ENCODE measurements at regions not wholly inside any gene's neighbourhood (a gene's known extent, or its start where the extent isn't known, plus 50 kb on each side); places are given as distances from the start of the nearest gene placed in this dataset.
A peak's percentile ranks its signal among the peaks of the same experiment; 100 is the strongest.

- Histone ChIP-seq H3K9me3 (no peaks in the 10 kb centered on the region), H3K36me3 (no peaks in the 10 kb centered on the region), H3K4me1 (peaks cover 0 to 6% of the 10 kb centered on the region in 2 donors), H3K27ac (no peak overlapping the region), H3K27me3 (no peaks in the 10 kb centered on the region), H3K4me3 (no peak overlapping the region)
- DNase-seq (ENCODE audit: low spot score): no peak
- TF ChIP-seq CTCF (IDR thresholded peaks at IDR 0.05): no peak
Measured at GRCh38 chr9:107647141-107647540, 157.6 kb upstream of the KLF4 start.

DNA sequence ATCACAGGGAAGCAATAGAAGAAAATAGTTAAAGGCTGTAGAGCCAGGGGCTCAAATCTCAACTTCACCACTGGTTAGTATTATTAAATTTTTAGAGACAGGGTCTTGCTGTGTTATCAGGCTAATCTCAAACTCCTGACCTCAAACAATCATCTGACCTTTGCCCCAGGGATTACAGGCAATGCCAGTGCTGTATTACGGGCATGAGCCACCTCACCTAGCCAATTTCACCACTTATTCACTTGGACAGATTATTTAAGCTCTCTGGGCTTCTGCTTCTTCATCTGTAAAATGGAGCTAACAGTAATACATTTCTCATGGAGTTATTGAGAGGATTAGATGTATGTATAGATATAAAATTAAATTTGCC is 155.9 kb upstream of the KLF4 start:
- Histone ChIP-seq H3K27me3 (no peaks in the 10 kb centered on the region), H3K4me3 (no peak overlapping the region), H3K27ac (peak overlapping the region in 1 of 2 donors; percentile 0), H3K9me3 (no peaks in the 10 kb centered on the region), H3K36me3 (no peaks in the 10 kb centered on the region), H3K4me1 (peaks cover 0 to 6% of the 10 kb centered on the region in 2 donors)
- TF ChIP-seq CTCF (IDR thresholded peaks at IDR 0.05): no peak
- no peak for DNase-seq (ENCODE audit: low spot score)

DNA sequence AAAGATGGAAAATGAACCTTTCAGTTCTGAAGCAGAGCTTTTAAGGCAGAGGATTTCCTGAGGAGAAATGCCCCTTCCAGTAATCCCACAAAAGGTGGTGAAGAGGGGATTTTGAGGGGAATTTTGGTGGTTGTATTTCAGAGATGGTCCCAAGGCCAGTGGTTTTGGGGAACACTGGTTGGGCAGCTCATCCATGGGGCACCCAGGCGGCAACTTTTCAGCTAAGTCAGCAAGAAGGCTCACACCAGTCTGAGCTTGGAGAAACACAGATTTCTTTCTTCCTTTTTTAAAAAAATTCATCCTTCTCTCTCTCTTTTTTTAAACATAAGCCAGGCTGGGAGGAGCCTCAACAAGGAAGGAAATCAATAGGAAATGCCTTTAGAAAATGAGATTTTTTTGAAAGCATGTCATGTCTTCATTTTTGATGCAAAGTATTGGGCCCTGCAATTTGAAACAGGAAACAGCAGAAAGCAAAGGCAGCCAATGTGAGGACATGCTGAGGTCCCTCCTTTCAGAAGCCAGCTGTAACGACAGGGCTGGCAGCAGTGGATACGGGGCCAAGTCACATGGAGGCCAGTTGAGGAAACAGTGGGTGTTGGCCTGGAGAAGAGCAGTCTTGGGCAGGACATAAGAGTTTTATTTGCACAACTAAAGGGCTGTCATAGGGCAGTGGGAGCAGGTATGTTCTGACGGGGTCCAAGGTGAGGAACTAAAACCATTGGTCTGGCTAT is 155.3 kb upstream of the KLF4 start:
- Histone ChIP-seq H3K27me3 (no peaks in the 10 kb centered on the region), H3K27ac (peak overlapping the region; percentile 14 to 17), H3K9me3 (no peaks in the 10 kb centered on the region), H3K4me3 (no peak overlapping the region), H3K36me3 (no peaks in the 10 kb centered on the region), H3K4me1 (peaks cover 0 to 6% of the 10 kb centered on the region in 2 donors)
- no peak for TF ChIP-seq CTCF (IDR thresholded peaks at IDR 0.05)
- DNase-seq (ENCODE audit: low spot score): peak; percentile 79

- peak overlapping the region; percentile 94 to 96 for H3K27ac ChIP-seq
- TF ChIP-seq CTCF (IDR thresholded peaks at IDR 0.05): no peak
- no peaks in the 10 kb centered on the region for H3K27me3 ChIP-seq
- no peak for DNase-seq (ENCODE audit: low spot score)
- H3K36me3 ChIP-seq: no peaks in the 10 kb centered on the region
- no peak overlapping the region for H3K4me3 ChIP-seq
- H3K9me3 ChIP-seq: no peaks in the 10 kb centered on the region
- H3K4me1 ChIP-seq: peaks cover 0 to 23% of the 10 kb centered on the region in 2 donors
Measured at GRCh38 chr9:107639426-107639825, 149.9 kb upstream of the KLF4 start.

DNA sequence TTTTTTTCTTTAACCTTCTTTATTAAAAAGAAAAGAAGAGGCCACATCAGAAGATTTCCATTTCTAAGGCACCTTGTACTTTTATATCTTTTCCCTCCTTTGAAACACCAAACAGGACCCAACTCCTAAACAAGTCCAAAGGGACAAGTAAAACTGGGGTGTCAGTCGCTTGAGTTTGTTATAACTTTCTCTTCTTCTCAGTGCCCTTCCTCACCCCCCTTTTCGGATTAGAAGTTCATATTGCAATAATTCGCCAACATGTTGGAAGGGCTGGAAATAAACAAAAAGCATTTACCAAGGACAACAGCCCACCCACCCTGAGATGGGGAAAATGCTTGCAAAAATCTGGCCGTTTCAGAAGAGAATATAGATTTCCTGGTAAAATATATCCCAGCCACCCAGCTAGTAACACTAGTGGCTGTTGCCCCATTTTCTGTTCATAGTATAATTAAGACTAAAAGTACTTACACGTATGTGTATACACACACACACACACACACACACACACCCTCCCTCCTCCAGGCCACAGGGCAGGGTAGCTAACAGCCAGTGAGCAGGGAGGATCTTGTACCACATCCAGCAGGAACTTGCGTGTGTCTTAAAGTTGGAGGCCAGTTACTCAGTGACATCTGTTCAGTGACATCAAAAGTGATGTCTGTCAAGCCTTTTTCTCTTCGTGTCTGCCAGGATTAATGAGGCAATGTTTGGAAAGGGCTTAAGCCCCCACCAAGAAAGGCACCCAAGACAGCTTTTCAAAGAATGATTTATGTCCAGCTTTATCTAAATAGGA is 149.1 kb upstream of the KLF4 start:
- no peaks in the 10 kb centered on the region for H3K27me3 ChIP-seq
- H3K4me3 ChIP-seq: peak overlapping the region; percentile 42 to 44
- H3K9me3 ChIP-seq: no peaks in the 10 kb centered on the region
- peak overlapping the region; percentile 94 to 96 for H3K27ac ChIP-seq
- peaks cover 0 to 21% of the 10 kb centered on the region in 2 donors for H3K4me1 ChIP-seq
- H3K36me3 ChIP-seq: no peaks in the 10 kb centered on the region
- DNase-seq (ENCODE audit: low spot score): peak; percentile 89
- TF ChIP-seq CTCF (IDR thresholded peaks at IDR 0.05): no peak
